ENCODE measurements at regions not wholly inside any gene's neighbourhood (a gene's known extent, or its start where the extent isn't known, plus 50 kb on each side); places are given as distances from the start of the nearest gene placed in this dataset.

- no peak for TF ChIP-seq CTCF (conservative IDR thresholded peaks at IDR 0.05; ENCODE audit: low read depth, low read length)
- no peak for TF ChIP-seq EZH2 (IDR thresholded peaks at IDR 0.05; ENCODE audit: borderline replicate concordance, low read depth, low read length, poor library complexity, severe bottlenecking)
Observed at GRCh38 chr4:12595489-12595888, 888.7 kb downstream of the RAB28 start.

Data from A673 (cell line).